HG03521 (cell line): ENCODE measurements at regions not wholly inside any gene's neighbourhood (a gene's known extent, or its start where the extent isn't known, plus 50 kb on each side); places are given as distances from the start of the nearest gene placed in this dataset.
"Not testable (repeated sequence)": the region's sequence is repeated elsewhere in the genome, so short reads cannot be mapped to it uniquely, and the experiment has no call there.

Source experiments
- ATAC-seq: cut with Tn5 transposase; IDR thresholded peaks from one replicate; pipeline ENCODE4 v1.9.1; 2021; ENCODE audit warnings: mild to moderate bottlenecking, moderate library complexity; ENCODE audit not compliant: unreplicated experiment

DNA sequence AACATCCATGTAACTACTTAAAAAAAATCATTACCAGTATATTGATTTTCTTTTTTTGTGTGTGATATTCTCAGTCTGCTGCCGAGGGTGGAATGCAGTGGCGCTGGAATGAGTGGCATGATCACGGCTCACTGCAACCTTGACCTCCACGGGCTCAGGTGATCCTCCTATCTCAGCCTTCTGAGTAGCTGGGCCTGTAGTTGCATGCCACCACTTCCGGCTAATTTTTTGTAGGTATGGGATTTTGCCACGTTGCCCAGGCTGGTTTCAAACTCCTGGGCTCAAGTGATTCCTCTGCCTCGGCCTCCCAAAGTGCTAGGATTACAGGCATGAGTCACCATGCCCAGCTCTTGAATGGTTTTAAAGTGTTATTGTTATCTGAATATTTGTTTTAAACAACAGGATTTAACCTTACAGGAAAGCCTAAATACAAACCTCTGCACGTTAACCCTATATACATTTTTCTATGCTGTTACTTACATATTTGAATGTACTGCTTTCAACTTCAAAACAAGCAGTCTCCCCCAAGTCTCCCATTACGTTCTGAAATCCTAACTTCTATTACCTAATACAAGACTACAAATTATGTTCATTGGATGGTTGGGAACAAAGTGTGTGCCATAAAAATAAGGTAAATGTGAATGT, 61.7 kb downstream of the KPNA2 start:
- no peak for ATAC-seq

DNA sequence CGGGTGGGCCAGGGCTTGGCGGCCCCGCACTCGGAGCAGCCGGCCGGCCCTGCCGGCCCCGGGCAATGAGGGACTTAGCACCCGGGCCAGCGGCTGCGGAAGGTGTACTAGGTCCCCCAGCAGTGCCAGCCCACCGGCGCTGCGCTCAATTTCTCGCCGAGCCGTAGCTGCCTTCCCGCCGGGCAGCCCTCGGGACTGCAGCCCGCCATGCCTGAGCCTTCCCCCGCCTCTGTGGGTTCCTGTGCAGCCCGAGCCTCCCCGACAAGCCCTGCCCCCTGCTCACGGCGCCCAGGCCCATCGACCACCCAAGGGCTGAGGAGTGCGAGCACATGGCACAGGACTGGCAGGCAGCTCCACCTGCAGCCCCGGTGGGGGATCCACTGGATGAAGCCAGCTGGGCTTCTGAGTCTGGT, 63.8 kb downstream of the KPNA2 start:
- ATAC-seq, result not testable (repeated sequence)

DNA sequence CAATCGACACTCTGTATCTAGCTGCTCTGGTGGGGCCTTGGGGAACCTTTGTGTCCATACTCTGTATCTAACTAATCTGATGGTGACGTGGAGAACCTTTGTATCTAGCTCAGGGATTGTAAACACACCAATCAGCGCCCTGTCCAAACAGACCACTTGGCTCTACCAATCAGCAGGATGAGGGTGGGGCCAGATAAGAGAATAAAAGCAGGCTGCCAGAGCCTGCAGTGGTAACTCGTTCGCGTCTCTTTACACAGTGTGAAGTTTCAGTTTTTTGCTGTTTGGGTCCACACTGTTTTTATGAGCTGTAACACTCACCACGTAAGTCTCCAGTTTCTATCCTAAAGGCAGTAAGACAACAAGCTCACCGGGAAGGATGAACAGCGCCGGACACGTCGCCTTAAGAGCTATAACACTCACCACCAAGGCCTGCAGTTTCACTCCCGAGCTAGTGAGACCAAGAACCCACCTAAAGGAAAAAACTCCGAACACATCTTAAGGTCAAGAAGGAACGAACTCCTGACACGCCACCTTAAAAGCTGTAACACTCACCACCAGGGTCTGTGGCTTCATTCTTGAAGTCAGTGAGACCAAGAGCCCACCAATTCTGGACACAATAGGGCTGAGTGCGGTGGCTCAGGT, 64.6 kb downstream of the KPNA2 start:
- no peak for ATAC-seq

DNA sequence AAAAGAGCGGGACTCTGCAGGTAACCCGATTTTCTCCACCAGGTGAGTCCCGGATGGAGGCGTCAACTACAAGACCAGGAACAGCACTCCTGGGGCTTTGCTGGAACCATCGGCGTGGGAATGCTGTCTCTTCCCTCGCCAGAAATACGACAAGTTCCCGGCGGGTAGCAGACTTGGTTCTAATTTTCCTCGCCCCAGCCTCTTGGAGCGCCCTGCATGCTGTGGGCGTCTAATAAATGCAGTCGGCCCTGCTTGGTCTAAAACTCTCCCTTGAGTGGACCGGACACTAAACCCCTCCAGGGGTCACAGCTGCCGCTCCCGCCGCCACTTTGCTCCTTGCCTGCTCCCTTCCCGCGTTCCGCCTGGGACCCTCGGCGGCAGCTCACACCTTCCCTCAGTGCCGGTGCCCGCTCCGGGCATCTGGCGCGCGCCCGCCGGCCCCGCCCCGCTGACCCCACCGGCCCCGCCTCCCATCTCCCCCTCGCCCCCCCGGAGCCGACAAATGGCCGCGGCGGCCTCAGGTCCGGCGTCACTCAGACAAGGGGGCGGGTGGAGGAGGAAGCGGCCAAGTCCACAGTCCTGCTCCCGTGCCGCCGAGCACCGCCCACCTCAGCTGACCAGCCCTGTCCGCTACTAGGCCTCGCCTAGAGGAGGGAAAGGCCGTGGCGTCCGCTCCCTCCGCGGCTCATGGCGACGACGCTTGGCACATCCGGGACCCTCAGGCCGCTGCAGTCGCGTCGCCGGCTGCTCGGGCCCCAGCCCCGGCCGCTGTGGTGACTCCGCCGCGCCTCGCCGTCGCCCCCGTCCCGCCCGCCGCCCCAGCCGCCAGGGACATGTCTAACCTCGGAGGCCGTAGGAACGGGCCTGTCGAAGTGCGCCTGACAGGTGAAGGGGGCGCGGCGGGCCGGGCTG, 65.8 kb downstream of the KPNA2 start:
- peak; percentile 47 for ATAC-seq

DNA sequence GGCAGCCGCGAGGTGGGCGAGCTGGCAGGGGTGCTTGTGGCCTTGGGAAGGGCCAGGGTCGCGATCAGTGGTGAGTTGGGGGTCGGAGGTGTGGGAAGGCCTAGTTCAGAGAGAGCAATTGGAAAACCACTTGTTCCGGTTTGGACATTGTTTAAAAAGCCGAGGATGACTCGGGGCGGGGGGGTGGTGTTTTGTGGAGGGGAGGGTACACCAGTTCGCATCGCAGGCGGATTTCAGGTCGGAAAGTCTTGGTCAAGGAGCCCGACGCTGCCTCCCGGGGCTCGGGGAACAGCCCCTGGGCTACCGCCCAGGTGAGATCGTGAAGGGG, 66.4 kb downstream of the KPNA2 start:
- ATAC-seq, result no peak

DNA sequence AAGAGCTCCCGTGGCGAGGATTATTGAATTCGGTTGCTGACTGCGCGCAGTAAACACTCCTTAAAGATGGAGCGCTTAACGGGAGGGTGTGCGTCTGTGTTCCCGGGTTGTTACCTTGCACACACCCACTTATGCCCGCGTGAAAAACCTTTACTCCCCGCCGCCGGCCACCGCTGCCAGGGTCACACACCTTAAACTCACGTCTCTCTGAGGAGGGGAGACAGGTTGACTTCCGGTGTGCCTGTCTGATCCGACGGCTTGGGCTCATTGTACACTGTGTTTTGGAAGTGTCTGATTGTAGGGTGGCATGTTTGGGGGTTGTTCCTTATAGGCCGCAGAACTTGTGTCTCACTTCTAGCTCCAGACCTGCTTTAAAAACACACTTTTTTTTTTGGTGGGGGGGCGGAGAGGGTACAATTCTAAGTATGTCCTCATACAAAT, 66.8 kb downstream of the KPNA2 start:
- ATAC-seq, result no peak

DNA sequence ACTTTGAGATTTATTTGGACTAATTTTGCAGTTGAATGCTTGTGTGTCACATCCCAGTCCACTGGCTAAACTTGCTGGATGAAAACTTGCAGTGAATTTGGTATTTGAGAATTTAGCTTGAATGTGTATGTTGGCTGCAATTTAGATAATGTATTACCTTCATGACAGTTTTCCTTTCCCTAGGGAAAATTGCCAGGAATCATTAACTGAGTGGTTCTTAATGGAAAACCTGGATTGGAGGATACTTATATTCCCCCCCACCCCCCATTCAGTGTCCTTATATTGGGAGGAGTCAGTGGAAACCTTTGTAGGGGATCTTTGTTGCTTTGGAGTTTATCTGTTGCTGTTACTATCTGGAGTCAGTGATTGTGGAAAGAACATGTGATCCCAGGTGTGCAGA, 67.6 kb downstream of the KPNA2 start:
- no peak for ATAC-seq

DNA sequence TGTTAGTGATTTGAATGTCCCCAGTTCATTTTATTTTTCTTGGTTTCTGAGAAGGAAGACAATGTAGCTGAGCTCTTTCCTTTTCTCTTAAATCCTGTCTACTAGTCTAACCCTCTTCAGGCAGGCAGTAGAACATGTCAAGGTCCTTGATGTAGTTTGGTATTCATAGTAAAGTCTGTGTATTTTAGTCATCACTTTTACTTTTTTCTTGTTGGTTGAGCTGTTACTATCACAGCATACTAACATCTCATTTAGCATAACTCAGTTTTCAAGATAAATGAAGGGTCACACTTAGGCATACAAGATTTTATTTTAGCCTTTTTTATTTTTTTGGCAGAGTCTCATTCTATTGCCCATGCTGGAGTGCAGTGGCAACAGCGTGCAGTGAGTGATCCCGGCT, 70.5 kb downstream of the KPNA2 start:
- no peak for ATAC-seq

DNA sequence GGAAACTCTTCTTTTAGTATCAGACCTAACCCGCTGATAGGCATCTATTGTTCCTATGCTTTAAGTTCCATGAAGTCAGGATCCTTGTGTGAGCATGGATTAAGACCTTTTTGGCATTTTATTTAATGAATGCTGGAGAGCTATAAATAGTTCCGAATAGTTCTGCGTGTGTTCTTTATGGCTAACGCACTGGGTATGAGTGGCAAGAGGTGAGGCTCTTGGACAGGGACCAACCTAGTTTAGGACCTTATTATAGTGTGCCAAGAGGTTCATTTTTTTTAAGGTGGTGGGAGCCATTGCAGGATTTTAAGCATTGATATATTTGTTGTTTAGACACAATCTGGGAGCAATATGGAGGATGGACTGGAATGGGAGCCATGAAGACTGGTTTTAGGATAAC, 71.8 kb downstream of the KPNA2 start:
- ATAC-seq, result no peak

DNA sequence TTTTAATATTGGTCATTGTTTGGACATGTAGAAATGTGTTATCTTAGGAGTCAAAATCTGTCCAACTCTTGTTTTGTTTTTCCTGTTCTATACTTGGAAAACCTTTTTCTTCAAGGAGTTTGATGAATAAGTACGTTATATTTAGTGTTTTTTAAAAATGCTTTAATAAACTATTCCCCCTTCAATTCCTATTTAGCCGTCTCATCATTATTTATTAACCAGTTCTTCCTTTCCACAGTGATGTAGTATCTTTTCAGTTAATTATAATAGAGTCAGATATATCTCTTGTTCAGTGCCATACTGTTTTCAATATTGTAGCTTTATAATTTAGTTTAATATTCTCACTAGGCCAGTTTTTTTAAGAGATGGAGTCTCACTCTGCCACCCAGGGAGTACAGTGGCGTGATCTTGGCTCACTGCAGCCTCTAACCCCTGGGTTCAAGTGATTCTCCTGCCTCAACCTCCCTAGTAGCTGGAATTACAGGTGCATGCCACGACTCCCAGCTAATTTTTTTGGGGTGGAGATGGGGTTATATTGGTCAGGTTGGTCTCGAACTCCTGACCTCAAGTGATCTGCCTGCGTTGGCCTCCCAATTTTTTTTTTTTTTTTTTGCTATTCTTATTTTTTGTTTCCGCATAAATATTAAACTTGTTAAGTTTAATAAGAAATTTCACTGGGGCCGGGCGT, 72.9 kb downstream of the KPNA2 start:
- ATAC-seq, result no peak

DNA sequence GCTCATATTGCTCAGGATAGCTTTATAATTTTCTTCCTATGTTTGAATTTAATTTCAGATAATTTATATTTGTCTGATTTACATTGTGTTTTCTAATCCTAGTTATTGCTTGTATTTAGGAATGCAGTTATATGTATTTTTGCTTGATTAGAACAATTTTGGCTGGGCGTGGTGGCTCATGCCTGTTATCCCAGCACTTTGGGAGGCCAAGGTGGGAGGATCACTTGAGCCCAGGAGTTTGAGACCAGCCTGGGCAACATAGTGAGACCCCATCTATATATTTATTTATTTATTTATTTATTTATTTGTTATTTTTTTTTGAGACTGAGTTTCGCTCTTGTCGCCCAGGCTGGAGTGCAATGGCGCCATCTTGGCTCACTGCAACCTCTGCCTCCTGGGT, 73.9 kb downstream of the KPNA2 start:
- ATAC-seq, result not testable (repeated sequence)

DNA sequence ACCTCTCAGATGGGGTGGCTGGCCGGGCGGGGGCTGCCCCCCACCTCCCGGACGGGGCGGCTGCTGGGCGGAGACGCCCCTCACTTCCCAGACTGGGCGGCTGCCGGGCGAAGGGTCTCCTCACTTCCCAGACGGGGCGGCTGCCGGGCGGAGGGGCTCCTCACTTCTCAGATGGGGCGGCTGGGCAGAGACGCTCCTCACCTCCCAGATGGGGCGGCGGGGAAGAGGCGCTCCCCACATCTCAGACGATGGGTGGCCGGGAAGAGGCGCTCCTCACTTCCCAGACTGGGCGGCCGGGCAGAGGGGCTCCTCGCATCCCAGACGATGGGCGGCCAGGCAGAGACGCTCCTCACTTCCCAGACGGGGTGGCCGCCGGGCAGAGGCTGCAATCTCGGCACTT, 80.7 kb downstream of the KPNA2 start:
- ATAC-seq, result not testable (repeated sequence)

DNA sequence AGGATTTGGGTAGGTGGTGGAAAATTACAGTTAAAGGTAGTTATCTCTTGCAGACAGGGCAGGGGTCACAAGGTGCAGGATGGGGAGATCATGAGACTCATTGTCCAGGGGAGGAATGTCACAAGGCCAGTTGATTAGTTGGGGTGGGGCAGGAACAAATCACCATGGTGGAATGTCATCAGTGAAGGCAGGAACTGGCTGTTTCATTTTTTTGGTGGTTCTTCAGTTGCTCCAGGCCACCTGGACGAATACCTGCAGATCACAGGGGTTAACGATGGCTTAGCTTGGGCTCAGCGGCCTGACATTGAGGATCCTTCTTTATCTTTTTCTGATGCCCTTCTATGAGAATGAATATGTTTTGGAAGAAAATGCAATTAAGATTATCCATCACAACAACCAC, 87.1 kb downstream of the KPNA2 start:
- ATAC-seq, result no peak

DNA sequence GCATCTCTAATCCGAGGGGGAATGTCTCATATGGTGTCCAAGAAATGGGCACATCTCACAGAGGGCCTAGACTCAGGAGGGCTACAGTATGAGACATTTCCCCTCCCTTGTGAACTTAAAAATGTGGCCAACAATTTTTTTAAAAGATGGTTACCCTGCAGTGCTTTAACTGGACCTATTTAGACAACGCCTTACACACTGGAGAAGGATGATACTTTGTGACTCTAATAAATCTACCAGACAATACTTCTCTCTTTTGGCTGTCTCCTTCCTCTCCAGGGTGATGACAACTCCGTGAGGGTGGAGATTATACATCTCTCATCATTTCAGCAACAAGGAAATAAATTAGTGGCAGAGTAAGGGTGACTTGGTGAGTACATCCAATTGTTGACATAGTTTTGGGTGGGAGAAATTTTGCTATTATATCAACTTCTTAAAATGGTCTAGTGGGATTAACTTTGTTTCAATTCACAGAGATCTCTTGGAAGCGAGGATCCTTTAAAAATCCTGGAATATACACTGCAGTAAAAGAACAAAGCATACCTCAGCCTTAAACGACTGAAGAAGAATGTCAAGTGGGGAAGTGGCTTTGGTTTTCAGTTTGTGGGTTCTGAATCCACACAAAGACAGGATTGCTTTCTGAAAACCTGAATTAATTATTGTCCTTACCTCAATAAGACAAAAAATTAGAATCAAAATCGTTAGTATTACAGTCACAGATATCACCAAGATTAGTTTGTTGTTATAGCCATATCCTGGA, 89.8 kb downstream of the KPNA2 start:
- ATAC-seq, result no peak

DNA sequence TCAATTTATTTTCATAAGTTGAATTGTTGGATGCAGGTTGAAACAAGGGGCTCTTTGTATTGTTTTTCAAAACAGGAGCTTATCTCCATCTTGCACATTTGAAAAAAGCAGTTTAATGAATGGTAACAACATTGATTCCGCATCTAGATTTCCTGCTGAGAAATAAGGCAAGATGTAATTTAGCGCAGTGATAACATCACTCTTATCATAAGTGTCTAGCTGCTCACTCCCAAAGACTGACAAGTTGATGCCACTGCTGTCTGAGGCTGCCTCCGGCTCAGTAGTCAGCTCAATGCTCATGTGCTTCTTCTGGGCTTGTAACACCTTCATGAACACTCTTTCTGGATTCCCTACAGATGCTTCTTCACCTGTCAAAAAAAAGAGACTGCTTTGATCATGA, 92.4 kb downstream of the KPNA2 start:
- no peak for ATAC-seq

DNA sequence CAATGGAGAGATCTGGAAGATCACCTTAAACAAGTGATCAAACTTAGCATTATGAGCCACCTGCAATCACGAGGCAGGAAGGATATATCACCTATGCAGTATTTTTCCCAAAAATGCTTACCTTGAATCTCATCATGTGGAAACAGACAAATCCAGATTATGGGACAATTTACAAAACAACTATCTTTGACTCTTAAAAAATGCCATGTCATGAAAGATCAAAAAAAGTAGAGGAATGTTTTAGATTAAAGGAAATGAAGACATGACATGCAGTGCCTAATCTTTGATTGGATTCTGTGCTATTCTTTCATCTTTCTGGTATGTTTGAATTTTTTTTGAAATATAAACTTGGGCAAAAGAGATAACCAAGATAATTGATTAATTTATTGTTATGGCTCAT, 95.9 kb downstream of the KPNA2 start:
- ATAC-seq, result no peak

DNA sequence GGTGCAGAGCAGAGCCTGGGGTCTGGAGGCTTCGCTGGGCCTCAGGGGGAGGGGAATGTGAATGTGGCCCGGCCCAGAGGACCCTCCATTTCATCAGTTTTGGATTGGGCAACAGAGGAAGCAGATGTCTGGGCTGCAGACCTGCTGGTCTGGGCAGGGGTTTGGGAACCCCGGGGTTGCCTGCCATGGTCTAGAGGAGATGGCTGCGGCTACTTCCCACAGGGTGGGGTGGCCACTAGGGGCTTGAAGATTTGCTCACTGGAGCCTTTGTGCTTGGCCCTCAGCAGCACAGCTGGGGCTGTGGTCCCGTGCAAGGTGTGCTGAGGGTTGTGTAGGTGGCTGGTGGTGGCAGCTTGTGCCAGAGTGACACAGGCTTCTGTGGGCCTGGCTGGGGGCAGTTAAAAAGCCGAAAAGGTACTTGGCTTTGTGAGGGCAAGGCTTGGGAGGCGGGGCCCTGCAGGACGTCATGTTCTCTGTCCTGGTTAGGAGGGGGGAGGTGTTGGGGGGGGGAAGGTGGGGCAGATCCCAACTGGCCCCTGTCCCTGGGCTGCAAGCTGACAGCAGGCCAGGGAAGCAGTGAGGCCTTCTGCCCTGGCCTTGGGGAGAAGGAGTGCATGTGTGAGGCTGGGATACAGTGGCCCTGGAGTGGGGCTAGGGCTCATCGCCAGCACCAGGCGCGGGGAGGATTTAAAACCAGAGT, 98.0 kb downstream of the KPNA2 start:
- no peak for ATAC-seq

DNA sequence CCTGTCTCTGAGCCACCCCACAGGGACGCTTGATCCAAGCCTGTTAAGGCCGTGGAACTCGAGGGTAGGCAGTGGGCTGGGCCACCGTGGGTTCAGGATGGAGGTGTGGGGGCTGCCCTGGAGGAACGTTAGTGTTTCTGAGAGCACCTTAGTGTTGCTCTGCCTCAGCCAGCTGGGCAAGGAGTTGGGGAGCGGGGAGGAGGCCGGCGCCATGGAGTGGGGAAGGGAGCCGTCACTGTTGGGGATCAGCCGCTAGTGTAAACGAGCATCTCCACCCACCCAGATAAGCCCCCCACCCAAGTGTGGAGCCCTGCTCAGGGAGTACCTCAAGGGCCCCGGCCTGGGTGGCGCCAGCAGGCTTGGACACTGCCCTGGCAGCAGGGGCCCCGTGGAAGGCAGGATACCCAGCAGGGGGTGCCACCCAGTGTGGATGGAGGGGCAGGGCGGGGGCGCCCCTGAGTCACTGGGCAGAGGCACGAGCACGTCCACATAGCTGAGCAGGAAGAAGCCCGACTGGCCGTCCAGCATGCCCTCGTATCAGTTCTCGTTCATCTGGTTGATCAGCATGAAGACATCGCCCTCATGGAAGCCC, 98.6 kb downstream of the KPNA2 start:
- ATAC-seq, result no peak

DNA sequence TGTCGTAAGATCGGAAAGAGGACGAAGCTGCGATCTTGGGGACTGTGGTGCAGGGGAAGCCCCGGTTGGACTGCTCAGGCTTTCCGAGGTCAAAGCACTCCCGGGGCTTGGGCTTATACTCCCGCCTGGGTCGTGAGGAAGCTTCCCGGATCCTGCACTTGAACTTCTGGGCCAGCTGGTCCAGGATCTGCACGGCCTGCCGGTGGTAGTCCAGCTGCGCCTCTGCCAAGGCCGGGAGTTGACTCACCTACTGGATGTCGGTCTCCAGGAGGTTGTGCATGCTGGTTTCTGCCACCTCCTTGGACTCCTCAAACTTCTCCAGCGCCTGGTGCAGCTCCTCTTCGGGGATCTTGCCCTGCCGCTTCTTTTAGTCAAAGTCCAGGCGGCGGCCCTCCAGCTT, 99.2 kb downstream of the KPNA2 start:
- no peak for ATAC-seq
